Fibroblast of the aortic adventitia (primary cell): ENCODE measurements at regions not wholly inside any gene's neighbourhood (a gene's known extent, or its start where the extent isn't known, plus 50 kb on each side); places are given as distances from the start of the nearest gene placed in this dataset.

Source experiments
- DNase-seq: peaks from one replicate; pipeline ENCODE4 v3.0.0-alpha.2; 2010; ENCODE audit warnings: low read depth
- H3K4me3 ChIP-seq: 2 replicates; pipeline ENCODE4 v1.5.1; 2011; ENCODE audit warnings: low read depth, mild to moderate bottlenecking, control low read depth, low read length, moderate library complexity
- CTCF ChIP-seq: IDR thresholded peaks from 2 replicates; pipeline ENCODE4 v1.5.1; 2011; ENCODE audit warnings: mild to moderate bottlenecking, low read length, control low read depth, inconsistent platforms; ENCODE audit not compliant: insufficient read depth

GRCh38 chr5:25573691-25574090 is 928.9 kb upstream of the CDH10 start:
- DNase-seq: no peak
- H3K4me3 ChIP-seq: no peak overlapping the region
- TF ChIP-seq CTCF: no peak

GRCh38 chr5:25570067-25570583 is 925.3 kb upstream of the CDH10 start:
- no peak overlapping the region for H3K4me3 ChIP-seq
- TF ChIP-seq CTCF: no peak
- DNase-seq: no peak

- TF ChIP-seq CTCF: no peak
- H3K4me3 ChIP-seq: no peak overlapping the region
- no peak for DNase-seq
Measured at GRCh38 chr5:25568989-25569625, 924.3 kb upstream of the CDH10 start.

- no peak for DNase-seq
Measured at GRCh38 chr5:25568294-25568693, 923.5 kb upstream of the CDH10 start.

GRCh38 chr5:25567881-25568280 is 923.1 kb upstream of the CDH10 start:
- no peak overlapping the region for H3K4me3 ChIP-seq
- no peak for TF ChIP-seq CTCF
- DNase-seq: no peak

More at GRCh38 chr5:25568294-25568693, 923.5 kb upstream of the CDH10 start:
- TF ChIP-seq CTCF: no peak
- H3K4me3 ChIP-seq: no peak overlapping the region

- H3K4me3 ChIP-seq: no peak overlapping the region
- no peak for DNase-seq
- TF ChIP-seq CTCF: no peak
Measured at GRCh38 chr5:25562656-25563055, 917.9 kb upstream of the CDH10 start.

GRCh38 chr5:25554077-25554476 is 909.3 kb upstream of the CDH10 start:
- DNase-seq: no peak
- no peak overlapping the region for H3K4me3 ChIP-seq
- no peak for TF ChIP-seq CTCF
